Body of pancreas (tissue), 4 donors: ENCODE measurements at regions not wholly inside any gene's neighbourhood (a gene's known extent, or its start where the extent isn't known, plus 50 kb on each side); places are given as distances from the start of the nearest gene placed in this dataset.

Source experiments
- CTCF ChIP-seq, 7 experiments: fragments of 450-650 bp in 4 of 7; fragments of 200-600 bp in 3 of 7; sonication (generic) in 3 of 7; IDR thresholded peaks; one replicate each; pipeline ENCODE4 v1.5.1; 2016 to 2019; ENCODE audit warnings: antibody characterized with exemption in 7 of 7
- POLR2A ChIP-seq, 3 donors: fragments of 450-650 bp; IDR thresholded peaks; one replicate each; pipeline ENCODE4 v1.6.1; 2016; ENCODE audit warnings: antibody characterized with exemption in 3 of 3, mild to moderate bottlenecking in 2 of 3

DNA sequence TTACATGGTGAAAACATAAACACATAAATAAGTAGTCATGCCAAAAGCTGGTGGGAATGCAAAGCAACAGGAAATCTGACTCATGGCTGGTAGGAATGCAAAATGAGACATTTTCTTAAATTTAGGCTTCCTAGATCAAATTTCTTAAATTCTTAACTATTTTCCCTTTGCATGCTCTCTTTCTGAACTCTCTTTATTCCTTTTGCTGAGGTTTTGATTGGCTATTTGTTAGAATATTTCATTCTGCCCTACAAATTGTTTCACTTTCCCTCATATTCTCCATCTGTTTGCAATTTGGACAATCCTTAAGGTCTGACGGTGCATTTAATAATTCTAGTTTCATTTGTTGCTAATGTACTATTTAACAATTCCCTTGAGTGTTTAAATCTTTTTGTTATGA lies 437.5 kb upstream of the RGS17 start:
- TF ChIP-seq CTCF (IDR thresholded peaks at IDR 0.05) = no peak
- no peak for TF ChIP-seq POLR2A (IDR thresholded peaks at IDR 0.05)
